Liver (tissue), 8 donors: ENCODE measurements at regions not wholly inside any gene's neighbourhood (a gene's known extent, or its start where the extent isn't known, plus 50 kb on each side); places are given as distances from the start of the nearest gene placed in this dataset.

ENCODE experiments used
- DNase-seq: peaks from one replicate; pipeline ENCODE4 v3.0.0-alpha.2; 2017; ENCODE audit warnings: low spot score
- H3K27ac ChIP-seq, 2 donors: one replicate each; pipeline ENCODE4 v1.7.0; 2013; ENCODE audit warnings: inconsistent platforms in 2 of 2, low read length in 2 of 2, control low read depth in 1 of 2, low read depth in 1 of 2, mild to moderate bottlenecking in 1 of 2
- H3K27me3 ChIP-seq, 4 donors: one replicate each; pipeline versions ENCODE4 v1.6.1 to v1.7.0; 2013; ENCODE audit warnings: low read length in 3 of 4, inconsistent platforms in 1 of 4, mild to moderate bottlenecking in 1 of 4, moderate library complexity in 1 of 4; ENCODE audit not compliant: control insufficient read depth in 4 of 4, insufficient read depth in 4 of 4
- H3K36me3 ChIP-seq, 4 donors: one replicate each; pipeline versions ENCODE4 v1.6.1 to v1.7.0; 2013; ENCODE audit warnings: low read length in 3 of 4, mild to moderate bottlenecking in 3 of 4, low read depth in 1 of 4, moderate library complexity in 1 of 4; ENCODE audit not compliant: control insufficient read depth in 4 of 4, insufficient read depth in 3 of 4
- H3K4me1 ChIP-seq, 4 donors: one replicate each; pipeline versions ENCODE4 v1.6.1 to v1.7.0; 2013; ENCODE audit warnings: low read length in 3 of 4, mild to moderate bottlenecking in 3 of 4, moderate library complexity in 1 of 4; ENCODE audit not compliant: control insufficient read depth in 4 of 4, insufficient read depth in 4 of 4
- H3K4me3 ChIP-seq, 3 donors: one replicate each; pipeline versions ENCODE4 v1.6.1 to v1.7.0; 2013; ENCODE audit warnings: low read length in 3 of 3, control low read depth in 1 of 3, low read depth in 1 of 3, mild to moderate bottlenecking in 1 of 3
- H3K9ac ChIP-seq, 2 donors: one replicate each; pipeline ENCODE4 v1.7.0; 2013; ENCODE audit warnings: low read length in 2 of 2, mild to moderate bottlenecking in 2 of 2, moderate library complexity in 2 of 2, control low read depth in 1 of 2, low read depth in 1 of 2
- H3K9me3 ChIP-seq, 4 donors: one replicate each; pipeline versions ENCODE4 v1.6.1 to v1.7.0; 2013; ENCODE audit warnings: low read length in 3 of 4; ENCODE audit not compliant: control insufficient read depth in 4 of 4
- EGR1 ChIP-seq, 2 donors: IDR thresholded peaks; 2 replicates each; pipeline ENCODE4 v1.6.1; 2016 to 2018; ENCODE audit warnings: antibody characterized with exemption in 2 of 2, low read depth in 2 of 2
- FOXA1 ChIP-seq: IDR thresholded peaks from 2 replicates; pipeline ENCODE4 v1.6.1; 2016; ENCODE audit warnings: antibody characterized with exemption
- FOXA2 ChIP-seq: IDR thresholded peaks from 2 replicates; pipeline ENCODE4 v1.6.1; 2016; ENCODE audit warnings: antibody characterized with exemption
- GABPA ChIP-seq, 2 donors: IDR thresholded peaks in 1 of 2; conservative IDR thresholded peaks in 1 of 2; 2 replicates each; pipeline ENCODE4 v1.6.1; 2016; ENCODE audit warnings: antibody characterized with exemption in 2 of 2, mild to moderate bottlenecking in 1 of 2, moderate library complexity in 1 of 2
- HNF4A ChIP-seq, 2 donors: conservative IDR thresholded peaks; 2 replicates each; pipeline ENCODE4 v1.6.1; 2016; ENCODE audit warnings: antibody characterized with exemption in 2 of 2, mild to moderate bottlenecking in 2 of 2
- HNF4G ChIP-seq: IDR thresholded peaks from 2 replicates; pipeline ENCODE4 v1.6.1; 2016; ENCODE audit warnings: antibody characterized with exemption
- JUND ChIP-seq, 2 donors: IDR thresholded peaks; 2 replicates each; pipeline ENCODE4 v1.6.1; 2016; ENCODE audit warnings: antibody characterized with exemption in 2 of 2
- NR2F2 ChIP-seq: IDR thresholded peaks from 2 replicates; pipeline ENCODE4 v1.6.1; 2016; ENCODE audit warnings: antibody characterized with exemption
- RAD21 ChIP-seq, 2 donors: IDR thresholded peaks; 2 replicates each; pipeline ENCODE4 v1.6.1; 2016; ENCODE audit warnings: antibody characterized with exemption in 2 of 2, mild to moderate bottlenecking in 2 of 2
- RXRA ChIP-seq, 2 donors: IDR thresholded peaks; 2 replicates each; pipeline ENCODE4 v1.6.1; 2017 to 2018; ENCODE audit warnings: antibody characterized with exemption in 2 of 2, mild to moderate bottlenecking in 1 of 2
- SP1 ChIP-seq: IDR thresholded peaks from 2 replicates; pipeline ENCODE4 v1.6.1; 2018; ENCODE audit warnings: antibody characterized with exemption, mild to moderate bottlenecking
- TAF1 ChIP-seq: conservative IDR thresholded peaks from 2 replicates; pipeline ENCODE4 v1.6.1; 2016; ENCODE audit warnings: antibody characterized with exemption, mild to moderate bottlenecking
- YY1 ChIP-seq: IDR thresholded peaks from 2 replicates; pipeline ENCODE4 v1.6.1; 2016; ENCODE audit warnings: antibody characterized with exemption, mild to moderate bottlenecking
- WGBS: extraction: QIAGEN DNeasy Blood & Tissue Kit; methylation state at CpG from one replicate; pipeline ENCODE4 v1.1.7; 2013; 5-methylcytosine and 5-hydroxymethylcytosine counted together
- TF ChIP-seq, protein P1 (sequence below): IDR thresholded peaks from 2 replicates; pipeline ENCODE4 v1.6.1; 2016; ENCODE audit warnings: antibody characterized with exemption
- TF ChIP-seq, protein P2 (sequence below): IDR thresholded peaks from 2 replicates; pipeline ENCODE4 v1.6.1; 2016; ENCODE audit warnings: antibody characterized with exemption
- TF ChIP-seq, protein P3 (sequence below): fragments of 150-350 bp; IDR thresholded peaks from 2 replicates; pipeline ENCODE4 v1.5.1; 2017; ENCODE audit warnings: improper control_type of control experiment, low read depth, low read length; ENCODE audit not compliant: missing input control
- TF ChIP-seq, protein P4 (sequence below): IDR thresholded peaks from 2 replicates; pipeline ENCODE4 v1.6.1; 2016; ENCODE audit warnings: antibody characterized with exemption
- TF ChIP-seq, protein P5 (sequence below): IDR thresholded peaks from 2 replicates; pipeline ENCODE4 v1.6.1; 2016; ENCODE audit warnings: antibody characterized with exemption, mild to moderate bottlenecking
- donor health status: healthy.
- donor health status: healthy.
- donor health status: healthy.
- donor health status: healthy.
- donor health status: healthy.

DNA sequence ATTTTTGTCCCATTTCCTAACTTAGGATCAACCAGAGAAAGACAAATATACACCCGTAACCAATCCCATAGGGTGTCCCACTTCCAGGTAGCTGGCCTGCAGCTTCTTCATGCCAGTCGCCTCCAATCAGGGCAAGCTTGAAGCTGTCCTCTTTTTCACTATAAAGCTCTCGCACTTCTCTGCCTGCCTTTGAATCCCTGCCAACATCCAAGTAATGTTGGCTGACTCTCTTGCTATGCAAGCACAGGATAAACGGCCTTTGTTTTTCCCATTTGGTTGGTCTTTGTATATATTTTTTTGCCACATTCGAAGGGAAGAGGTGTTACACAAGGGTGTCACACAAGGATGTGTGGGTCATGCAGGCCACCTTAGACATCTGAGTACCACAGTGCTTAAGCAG is 388.8 kb downstream of the CBLN2 start:
- TF ChIP-seq, protein P1, sequence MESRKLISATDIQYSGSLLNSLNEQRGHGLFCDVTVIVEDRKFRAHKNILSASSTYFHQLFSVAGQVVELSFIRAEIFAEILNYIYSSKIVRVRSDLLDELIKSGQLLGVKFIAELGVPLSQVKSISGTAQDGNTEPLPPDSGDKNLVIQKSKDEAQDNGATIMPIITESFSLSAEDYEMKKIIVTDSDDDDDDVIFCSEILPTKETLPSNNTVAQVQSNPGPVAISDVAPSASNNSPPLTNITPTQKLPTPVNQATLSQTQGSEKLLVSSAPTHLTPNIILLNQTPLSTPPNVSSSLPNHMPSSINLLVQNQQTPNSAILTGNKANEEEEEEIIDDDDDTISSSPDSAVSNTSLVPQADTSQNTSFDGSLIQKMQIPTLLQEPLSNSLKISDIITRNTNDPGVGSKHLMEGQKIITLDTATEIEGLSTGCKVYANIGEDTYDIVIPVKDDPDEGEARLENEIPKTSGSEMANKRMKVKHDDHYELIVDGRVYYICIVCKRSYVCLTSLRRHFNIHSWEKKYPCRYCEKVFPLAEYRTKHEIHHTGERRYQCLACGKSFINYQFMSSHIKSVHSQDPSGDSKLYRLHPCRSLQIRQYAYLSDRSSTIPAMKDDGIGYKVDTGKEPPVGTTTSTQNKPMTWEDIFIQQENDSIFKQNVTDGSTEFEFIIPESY: no peak
- TF ChIP-seq HNF4G: no peak
- TF ChIP-seq RAD21 (IDR thresholded peaks at IDR 0.05): no peak
- TF ChIP-seq NR2F2: no peak
- no peak for TF ChIP-seq HNF4A (conservative IDR thresholded peaks at IDR 0.05)
- TF ChIP-seq JUND (IDR thresholded peaks at IDR 0.05): no peak
- TF ChIP-seq, protein P2, sequence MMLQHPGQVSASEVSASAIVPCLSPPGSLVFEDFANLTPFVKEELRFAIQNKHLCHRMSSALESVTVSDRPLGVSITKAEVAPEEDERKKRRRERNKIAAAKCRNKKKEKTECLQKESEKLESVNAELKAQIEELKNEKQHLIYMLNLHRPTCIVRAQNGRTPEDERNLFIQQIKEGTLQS: no peak
- TF ChIP-seq TAF1: no peak
- no peak for TF ChIP-seq GABPA (IDR thresholded peaks at IDR 0.05 in 1 of 2, conservative IDR thresholded peaks at IDR 0.05 in 1 of 2)
- no peak for TF ChIP-seq EGR1 (IDR thresholded peaks at IDR 0.05; ENCODE audit: low read depth in 2 of 2)
- no peak for TF ChIP-seq FOXA1
- TF ChIP-seq SP1: no peak
- TF ChIP-seq, protein P3, sequence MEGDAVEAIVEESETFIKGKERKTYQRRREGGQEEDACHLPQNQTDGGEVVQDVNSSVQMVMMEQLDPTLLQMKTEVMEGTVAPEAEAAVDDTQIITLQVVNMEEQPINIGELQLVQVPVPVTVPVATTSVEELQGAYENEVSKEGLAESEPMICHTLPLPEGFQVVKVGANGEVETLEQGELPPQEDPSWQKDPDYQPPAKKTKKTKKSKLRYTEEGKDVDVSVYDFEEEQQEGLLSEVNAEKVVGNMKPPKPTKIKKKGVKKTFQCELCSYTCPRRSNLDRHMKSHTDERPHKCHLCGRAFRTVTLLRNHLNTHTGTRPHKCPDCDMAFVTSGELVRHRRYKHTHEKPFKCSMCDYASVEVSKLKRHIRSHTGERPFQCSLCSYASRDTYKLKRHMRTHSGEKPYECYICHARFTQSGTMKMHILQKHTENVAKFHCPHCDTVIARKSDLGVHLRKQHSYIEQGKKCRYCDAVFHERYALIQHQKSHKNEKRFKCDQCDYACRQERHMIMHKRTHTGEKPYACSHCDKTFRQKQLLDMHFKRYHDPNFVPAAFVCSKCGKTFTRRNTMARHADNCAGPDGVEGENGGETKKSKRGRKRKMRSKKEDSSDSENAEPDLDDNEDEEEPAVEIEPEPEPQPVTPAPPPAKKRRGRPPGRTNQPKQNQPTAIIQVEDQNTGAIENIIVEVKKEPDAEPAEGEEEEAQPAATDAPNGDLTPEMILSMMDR: no peak
- TF ChIP-seq RXRA (IDR thresholded peaks at IDR 0.05): no peak
- TF ChIP-seq, protein P4, sequence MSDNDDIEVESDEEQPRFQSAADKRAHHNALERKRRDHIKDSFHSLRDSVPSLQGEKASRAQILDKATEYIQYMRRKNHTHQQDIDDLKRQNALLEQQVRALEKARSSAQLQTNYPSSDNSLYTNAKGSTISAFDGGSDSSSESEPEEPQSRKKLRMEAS: no peak
- TF ChIP-seq, protein P5, sequence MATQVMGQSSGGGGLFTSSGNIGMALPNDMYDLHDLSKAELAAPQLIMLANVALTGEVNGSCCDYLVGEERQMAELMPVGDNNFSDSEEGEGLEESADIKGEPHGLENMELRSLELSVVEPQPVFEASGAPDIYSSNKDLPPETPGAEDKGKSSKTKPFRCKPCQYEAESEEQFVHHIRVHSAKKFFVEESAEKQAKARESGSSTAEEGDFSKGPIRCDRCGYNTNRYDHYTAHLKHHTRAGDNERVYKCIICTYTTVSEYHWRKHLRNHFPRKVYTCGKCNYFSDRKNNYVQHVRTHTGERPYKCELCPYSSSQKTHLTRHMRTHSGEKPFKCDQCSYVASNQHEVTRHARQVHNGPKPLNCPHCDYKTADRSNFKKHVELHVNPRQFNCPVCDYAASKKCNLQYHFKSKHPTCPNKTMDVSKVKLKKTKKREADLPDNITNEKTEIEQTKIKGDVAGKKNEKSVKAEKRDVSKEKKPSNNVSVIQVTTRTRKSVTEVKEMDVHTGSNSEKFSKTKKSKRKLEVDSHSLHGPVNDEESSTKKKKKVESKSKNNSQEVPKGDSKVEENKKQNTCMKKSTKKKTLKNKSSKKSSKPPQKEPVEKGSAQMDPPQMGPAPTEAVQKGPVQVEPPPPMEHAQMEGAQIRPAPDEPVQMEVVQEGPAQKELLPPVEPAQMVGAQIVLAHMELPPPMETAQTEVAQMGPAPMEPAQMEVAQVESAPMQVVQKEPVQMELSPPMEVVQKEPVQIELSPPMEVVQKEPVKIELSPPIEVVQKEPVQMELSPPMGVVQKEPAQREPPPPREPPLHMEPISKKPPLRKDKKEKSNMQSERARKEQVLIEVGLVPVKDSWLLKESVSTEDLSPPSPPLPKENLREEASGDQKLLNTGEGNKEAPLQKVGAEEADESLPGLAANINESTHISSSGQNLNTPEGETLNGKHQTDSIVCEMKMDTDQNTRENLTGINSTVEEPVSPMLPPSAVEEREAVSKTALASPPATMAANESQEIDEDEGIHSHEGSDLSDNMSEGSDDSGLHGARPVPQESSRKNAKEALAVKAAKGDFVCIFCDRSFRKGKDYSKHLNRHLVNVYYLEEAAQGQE: no peak
- no peak for TF ChIP-seq YY1
- H3K4me3 ChIP-seq: no peak overlapping the region
- 46% methylated on average over 5 of the region's 5 CpGs for WGBS

DNA sequence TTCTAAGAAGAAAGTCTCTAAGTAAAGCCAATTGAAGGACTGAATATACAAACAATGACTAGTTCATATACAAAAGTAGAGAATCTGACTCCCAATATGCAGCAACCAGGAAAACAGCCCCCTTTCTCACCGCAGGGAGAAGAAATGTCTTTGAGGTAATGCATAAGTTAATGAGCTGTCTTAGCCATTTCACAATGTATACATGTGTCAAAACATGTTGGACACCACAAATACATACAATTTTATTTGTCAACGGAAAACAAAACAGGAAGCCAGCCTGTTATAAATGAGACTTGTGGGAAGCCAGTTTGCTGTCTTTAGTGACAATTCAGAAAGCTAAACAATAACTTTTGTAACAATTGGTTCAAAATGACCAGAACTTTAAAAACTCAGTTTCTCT is 389.2 kb downstream of the CBLN2 start:
- 89% methylated on average over 2 of the region's 2 CpGs for WGBS
- TF ChIP-seq SP1 (no peak), EGR1 (IDR thresholded peaks at IDR 0.05; ENCODE audit: low read depth in 2 of 2) (no peak), GABPA (IDR thresholded peaks at IDR 0.05 in 1 of 2, conservative IDR thresholded peaks at IDR 0.05 in 1 of 2) (no peak), FOXA1 (no peak), HNF4G (no peak), FOXA2 (no peak), HNF4A (conservative IDR thresholded peaks at IDR 0.05) (no peak), RAD21 (IDR thresholded peaks at IDR 0.05) (no peak), RXRA (IDR thresholded peaks at IDR 0.05) (no peak), NR2F2 (no peak), YY1 (no peak)
- TF ChIP-seq, protein P1: no peak
- TF ChIP-seq, protein P3: no peak
- TF ChIP-seq, protein P2: no peak
- TF ChIP-seq, protein P4: no peak

More for the DNA sequence above, 388.8 kb downstream of the CBLN2 start:
- peaks cover 0 to 8% (median under 1%) of the 10 kb centered on the region in 4 donors for H3K4me1 ChIP-seq
- no peaks in the 10 kb centered on the region for H3K27me3 ChIP-seq
- H3K36me3 ChIP-seq: no peaks in the 10 kb centered on the region
- H3K9me3 ChIP-seq: no peaks in the 10 kb centered on the region
- no peak overlapping the region for H3K9ac ChIP-seq
- H3K27ac ChIP-seq: no peak overlapping the region
- DNase-seq: no peak

More for the DNA sequence above, 389.2 kb downstream of the CBLN2 start:
- H3K9ac ChIP-seq: no peak overlapping the region
- H3K36me3 ChIP-seq: no peaks in the 10 kb centered on the region
- no peak overlapping the region for H3K4me3 ChIP-seq
- DNase-seq: no peak
- no peak overlapping the region for H3K27ac ChIP-seq
- H3K27me3 ChIP-seq: no peaks in the 10 kb centered on the region
- peaks cover 0 to 8% (median 0%) of the 10 kb centered on the region in 4 donors for H3K4me1 ChIP-seq
- H3K9me3 ChIP-seq: no peaks in the 10 kb centered on the region
